SIG-M5 (cell line): ENCODE measurements at regions not wholly inside any gene's neighbourhood (a gene's known extent, or its start where the extent isn't known, plus 50 kb on each side); places are given as distances from the start of the nearest gene placed in this dataset.
"Not testable (repeated sequence)": the region's sequence is repeated elsewhere in the genome, so short reads cannot be mapped to it uniquely, and the experiment has no call there.

Experiments
- DNase-seq: peaks from one replicate; lab custom pipeline; 2025; lab: John Stamatoyannopoulos, UW

- no peak for DNase-seq
Observed at GRCh38 chr12:63508543-63508942, 159.8 kb downstream of the DPY19L2 start.

GRCh38 chr12:63499567-63499966 is 168.7 kb downstream of the DPY19L2 start:
- no peak for DNase-seq

GRCh38 chr12:63498239-63498638 is 170.1 kb downstream of the DPY19L2 start:
- no peak for DNase-seq

- DNase-seq = no peak
Observed at GRCh38 chr12:63496654-63497053, 171.6 kb downstream of the DPY19L2 start.

GRCh38 chr12:63495974-63496373 is 172.3 kb downstream of the DPY19L2 start:
- DNase-seq = no peak

GRCh38 chr12:63493357-63493756 is 174.9 kb downstream of the DPY19L2 start:
- not testable (repeated sequence) for DNase-seq

GRCh38 chr12:63480186-63480585 is 188.1 kb downstream of the DPY19L2 start:
- no peak for DNase-seq

GRCh38 chr12:63470161-63470560 is 198.1 kb downstream of the DPY19L2 start:
- no peak for DNase-seq

GRCh38 chr12:63467951-63468350 is 200.3 kb downstream of the DPY19L2 start:
- no peak for DNase-seq

GRCh38 chr12:63457857-63458256 is 210.4 kb downstream of the DPY19L2 start:
- no peak for DNase-seq

- DNase-seq = no peak
Observed at GRCh38 chr12:63457428-63457827, 210.9 kb downstream of the DPY19L2 start.

- DNase-seq = no peak
Observed at GRCh38 chr12:63450816-63451215, 217.5 kb downstream of the DPY19L2 start.

GRCh38 chr12:63450334-63450733 is 218.0 kb downstream of the DPY19L2 start:
- no peak for DNase-seq

- DNase-seq = no peak
Observed at GRCh38 chr12:63445224-63445880, 222.9 kb downstream of the DPY19L2 start.

- DNase-seq = no peak
Observed at GRCh38 chr12:63440048-63440447, 228.2 kb downstream of the DPY19L2 start.

GRCh38 chr12:63434384-63434783 is 233.9 kb downstream of the DPY19L2 start:
- not testable (repeated sequence) for DNase-seq

- DNase-seq = not testable (repeated sequence)
Observed at GRCh38 chr12:63427969-63428368, 240.3 kb downstream of the DPY19L2 start.

GRCh38 chr12:63427029-63427428 is 241.3 kb downstream of the DPY19L2 start:
- DNase-seq = not testable (repeated sequence)

- DNase-seq = no peak
Observed at GRCh38 chr12:63424671-63425070, 243.6 kb downstream of the DPY19L2 start.

GRCh38 chr12:63423839-63424238 is 244.5 kb downstream of the DPY19L2 start:
- no peak for DNase-seq

GRCh38 chr12:63420206-63420644 is 248.1 kb downstream of the DPY19L2 start:
- DNase-seq = peak; percentile 37

- DNase-seq = no peak
Observed at GRCh38 chr12:63419154-63419553, 249.1 kb downstream of the DPY19L2 start.

- no peak for DNase-seq
Observed at GRCh38 chr12:63416788-63417187, 251.5 kb downstream of the DPY19L2 start.

- DNase-seq = no peak
Observed at GRCh38 chr12:63415357-63415756, 252.9 kb downstream of the DPY19L2 start.
